ENCODE measurements at regions not wholly inside any gene's neighbourhood (a gene's known extent, or its start where the extent isn't known, plus 50 kb on each side); places are given as distances from the start of the nearest gene placed in this dataset.

- intact Hi-C loops (cut with micrococcal nuclease), result no loop called here
- no peak overlapping the region for H3K9ac ChIP-seq (ENCODE audit: insufficient read depth, low read length, poor library complexity, severe bottlenecking)
- H3K36me3 Mint-ChIP-seq, result no peaks in the 10 kb centered on the region
- DNase-seq, result no peak
- peaks cover 0 to 10% of the 10 kb centered on the region in 2 donors for H3K9me3 ChIP-seq (replicated peaks in 1 of 2; ENCODE audit: control insufficient read depth in 1 of 2, insufficient read depth in 1 of 2, low read length in 2 of 2)
- no peak overlapping the region for H3K4me2 ChIP-seq (replicated peaks; ENCODE audit: extremely low read depth, low read length, poor library complexity, severe bottlenecking)
- no peaks in the 10 kb centered on the region for H3K27me3 ChIP-seq (ENCODE audit: control insufficient read depth in 2 of 2, insufficient read depth in 2 of 2, low read length in 2 of 2)
- no peak overlapping the region for H3K4me3 Mint-ChIP-seq
- H4K20me1 ChIP-seq (ENCODE audit: insufficient read depth, low read length), result no peaks in the 10 kb centered on the region
- H3K79me2 ChIP-seq (ENCODE audit: insufficient read depth, low read length), result no peaks in the 10 kb centered on the region
- H3K9me3 Mint-ChIP-seq, result peaks cover 0 to 13% (median 6%) of the 10 kb centered on the region in 7 donors
- H3K36me3 ChIP-seq (replicated peaks in 1 of 2; ENCODE audit: control insufficient read depth in 1 of 2, insufficient read depth in 2 of 2, low read length in 2 of 2), result no peaks in the 10 kb centered on the region
- H3K4me1 Mint-ChIP-seq, result no peaks in the 10 kb centered on the region
- H3K4me3 ChIP-seq (replicated peaks in 1 of 3; ENCODE audit: low read depth in 2 of 3, low read length in 3 of 3), result no peak overlapping the region
- H2AFZ ChIP-seq (ENCODE audit: insufficient read depth, low read depth, low read length, poor library complexity, severe bottlenecking), result no peak overlapping the region
- 40% methylated on average over 5 of the region's 5 CpGs for WGBS (ENCODE audit: insufficient coverage)
- peaks cover 0 to 1% (median 0%) of the 10 kb centered on the region in 3 donors for H3K27me3 Mint-ChIP-seq (ENCODE audit: low read depth in 3 of 3)
- no peak overlapping the region for H3K27ac Mint-ChIP-seq
- no peak for TF ChIP-seq CTCF (IDR thresholded peaks at IDR 0.05)
- no peaks in the 10 kb centered on the region for H3K4me1 ChIP-seq (ENCODE audit: control insufficient read depth in 1 of 2, insufficient read depth in 2 of 2, low read length in 2 of 2)
- H3K27ac ChIP-seq (ENCODE audit: low read depth in 1 of 2, low read length in 2 of 2), result no peak overlapping the region
Observed at GRCh38 chr9:119868694-119869093, 499.5 kb upstream of the BRINP1 start.

GRCh38 chr9:119861842-119862241, 492.6 kb upstream of the BRINP1 start:
- no peaks in the 10 kb centered on the region for H3K4me1 Mint-ChIP-seq
- H3K4me3 ChIP-seq (replicated peaks in 1 of 3; ENCODE audit: low read depth in 2 of 3, low read length in 3 of 3), result no peak overlapping the region
- intact Hi-C loops (cut with micrococcal nuclease), result no loop called here
- H3K9ac ChIP-seq (ENCODE audit: insufficient read depth, low read length, poor library complexity, severe bottlenecking), result no peak overlapping the region
- H3K4me1 ChIP-seq (ENCODE audit: control insufficient read depth in 1 of 2, insufficient read depth in 2 of 2, low read length in 2 of 2), result no peaks in the 10 kb centered on the region
- TF ChIP-seq CTCF (IDR thresholded peaks at IDR 0.05), result no peak
- H2AFZ ChIP-seq (ENCODE audit: insufficient read depth, low read depth, low read length, poor library complexity, severe bottlenecking), result no peak overlapping the region
- no peaks in the 10 kb centered on the region for H3K36me3 ChIP-seq (replicated peaks in 1 of 2; ENCODE audit: control insufficient read depth in 1 of 2, insufficient read depth in 2 of 2, low read length in 2 of 2)
- H3K27me3 ChIP-seq (ENCODE audit: control insufficient read depth in 2 of 2, insufficient read depth in 2 of 2, low read length in 2 of 2), result no peaks in the 10 kb centered on the region
- no peak overlapping the region for H3K27ac ChIP-seq (ENCODE audit: low read depth in 1 of 2, low read length in 2 of 2)
- H3K79me2 ChIP-seq (ENCODE audit: insufficient read depth, low read length), result no peaks in the 10 kb centered on the region
- no peak overlapping the region for H3K27ac Mint-ChIP-seq
- H3K9me3 ChIP-seq (replicated peaks in 1 of 2; ENCODE audit: control insufficient read depth in 1 of 2, insufficient read depth in 1 of 2, low read length in 2 of 2), result no peaks in the 10 kb centered on the region
- H3K4me3 Mint-ChIP-seq, result no peak overlapping the region
- peaks cover 0 to 3% (median 0%) of the 10 kb centered on the region in 7 donors for H3K9me3 Mint-ChIP-seq
- no peak for DNase-seq
- no peak overlapping the region for H3K4me2 ChIP-seq (replicated peaks; ENCODE audit: extremely low read depth, low read length, poor library complexity, severe bottlenecking)
- no peaks in the 10 kb centered on the region for H3K27me3 Mint-ChIP-seq (ENCODE audit: low read depth in 3 of 3)
- no peaks in the 10 kb centered on the region for H4K20me1 ChIP-seq (ENCODE audit: insufficient read depth, low read length)
- H3K36me3 Mint-ChIP-seq, result no peaks in the 10 kb centered on the region

Measured in CD14-positive monocyte (primary cell).